Esophagus muscularis mucosa (tissue), 4 donors: ENCODE measurements at regions not wholly inside any gene's neighbourhood (a gene's known extent, or its start where the extent isn't known, plus 50 kb on each side); places are given as distances from the start of the nearest gene placed in this dataset.

Experiments
- DNase-seq: peaks from one replicate; pipeline ENCODE4 v3.0.0-alpha.2; 2017; ENCODE audit errors: extremely low spot score
- H3K27ac ChIP-seq, 4 donors: fragments of 200-600 bp; sonication (generic); replicated peaks in 1 of 4; 1 replicate in 3 of 4; 2 replicates in 1 of 4; pipeline ENCODE4 v1.5.1; 2016 to 2019; ENCODE audit warnings: mild to moderate bottlenecking in 1 of 4
- H3K27me3 ChIP-seq, 4 donors: fragments of 200-600 bp; sonication (generic); one replicate each; pipeline versions ENCODE4 v1.5.1 to v1.6.0; 2016 to 2019
- H3K36me3 ChIP-seq, 4 donors: fragments of 200-600 bp; sonication (generic); one replicate each; pipeline ENCODE4 v1.5.1; 2016 to 2019
- H3K4me1 ChIP-seq, 4 donors: fragments of 200-600 bp; sonication (generic); one replicate each; pipeline ENCODE4 v1.5.1; 2016 to 2019
- H3K4me3 ChIP-seq, 4 donors: fragments of 200-600 bp; sonication (generic); 1 replicate in 2 of 4; 2 replicates in 2 of 4; pipeline ENCODE4 v1.5.1; 2016 to 2019; ENCODE audit warnings: mild to moderate bottlenecking in 4 of 4, moderate library complexity in 1 of 4
- H3K9me3 ChIP-seq, 4 donors: fragments of 200-600 bp; sonication (generic); 1 replicate in 3 of 4; 2 replicates in 1 of 4; pipeline ENCODE4 v1.5.1; 2016 to 2019
- CTCF ChIP-seq, 3 experiments: fragments of 200-600 bp in 2 of 3; fragments of 450-650 bp in 1 of 3; sonication (generic) in 2 of 3; IDR thresholded peaks; one replicate each; pipeline ENCODE4 v1.5.1; 2017 to 2019; ENCODE audit warnings: antibody characterized with exemption in 3 of 3, mild to moderate bottlenecking in 2 of 3, moderate library complexity in 1 of 3
- EP300 ChIP-seq: sonication (generic); formaldehyde crosslinking; IDR thresholded peaks from one replicate; pipeline ENCODE4 v1.6.1; 2017; ENCODE audit warnings: antibody characterized with exemption
- POLR2A ChIP-seq: fragments of 450-650 bp; IDR thresholded peaks from one replicate; pipeline ENCODE4 v1.6.1; 2017; ENCODE audit warnings: antibody characterized with exemption, moderate library complexity, mild to moderate bottlenecking, low read depth
- POLR2AphosphoS5 ChIP-seq, 2 donors: sonication (generic); formaldehyde crosslinking; IDR thresholded peaks; one replicate each; pipeline ENCODE4 v1.6.1; 2017; ENCODE audit warnings: antibody characterized with exemption in 2 of 2
- WGBS: methylation state at CpG from one replicate; pipeline ENCODE4 v1.1.5; 2018; 5-methylcytosine and 5-hydroxymethylcytosine counted together
- intact Hi-C: fragments of 100-400 bp; cut with DNase I; formaldehyde crosslinking; loops from one replicate; pipeline ENCODE4 v1.15.1; 2023

- H3K4me1 ChIP-seq, result no peaks in the 10 kb centered on the region
Measured at GRCh38 chr2:122739732-122740593, 984.5 kb downstream of the TSN start.

GRCh38 chr2:122740594-122740948 lies 985.1 kb downstream of the TSN start:
- H3K36me3 ChIP-seq, result no peaks in the 10 kb centered on the region
- H3K4me3 ChIP-seq, result no peak overlapping the region
- intact Hi-C loops, result no loop called here
- no peak for TF ChIP-seq POLR2AphosphoS5 (IDR thresholded peaks at IDR 0.05)
- TF ChIP-seq POLR2A, result no peak
- no peak for TF ChIP-seq CTCF (IDR thresholded peaks at IDR 0.05)
- TF ChIP-seq EP300, result no peak
- H3K27me3 ChIP-seq, result no peaks in the 10 kb centered on the region
- H3K27ac ChIP-seq, result no peak overlapping the region
- H3K9me3 ChIP-seq, result no peaks in the 10 kb centered on the region
- no peak for DNase-seq
- H3K4me1 ChIP-seq, result no peaks in the 10 kb centered on the region
- WGBS, result 97% methylated on average over 1 of the region's 1 CpG

More at GRCh38 chr2:122739732-122740593, 984.5 kb downstream of the TSN start:
- WGBS, result 83% methylated on average over 5 of the region's 5 CpGs
- H3K27ac ChIP-seq, result no peak overlapping the region
- TF ChIP-seq POLR2AphosphoS5 (IDR thresholded peaks at IDR 0.05) (no peak), POLR2A (no peak), CTCF (IDR thresholded peaks at IDR 0.05) (no peak), EP300 (no peak)
- DNase-seq, result no peak
- H3K36me3 ChIP-seq, result no peaks in the 10 kb centered on the region
- H3K27me3 ChIP-seq, result no peaks in the 10 kb centered on the region
- no peaks in the 10 kb centered on the region for H3K9me3 ChIP-seq
- no peak overlapping the region for H3K4me3 ChIP-seq
- intact Hi-C loops, result no loop called here

GRCh38 chr2:122741403-122741802 lies 986.0 kb downstream of the TSN start:
- Histone ChIP-seq H3K27me3 (no peaks in the 10 kb centered on the region), H3K4me3 (no peak overlapping the region), H3K4me1 (no peaks in the 10 kb centered on the region), H3K36me3 (no peaks in the 10 kb centered on the region), H3K9me3 (no peaks in the 10 kb centered on the region), H3K27ac (no peak overlapping the region)
- no peak for DNase-seq
- 80% methylated on average over 1 of the region's 1 CpG for WGBS
- no peak for TF ChIP-seq POLR2A
- TF ChIP-seq POLR2AphosphoS5 (IDR thresholded peaks at IDR 0.05), result no peak
- no peak for TF ChIP-seq EP300
- TF ChIP-seq CTCF (IDR thresholded peaks at IDR 0.05), result no peak
- intact Hi-C loops, result no loop called here

GRCh38 chr2:122743021-122743675 lies 987.7 kb downstream of the TSN start:
- no peaks in the 10 kb centered on the region for H3K36me3 ChIP-seq
- WGBS, result 93% methylated on average over 2 of the region's 2 CpGs
- TF ChIP-seq CTCF (IDR thresholded peaks at IDR 0.05) (no peak), POLR2A (no peak), POLR2AphosphoS5 (IDR thresholded peaks at IDR 0.05) (no peak), EP300 (no peak)
- no peak overlapping the region for H3K27ac ChIP-seq
- H3K27me3 ChIP-seq, result no peaks in the 10 kb centered on the region
- H3K9me3 ChIP-seq, result no peaks in the 10 kb centered on the region
- no peaks in the 10 kb centered on the region for H3K4me1 ChIP-seq
- no peak for DNase-seq
- H3K4me3 ChIP-seq, result no peak overlapping the region
- intact Hi-C loops, result no loop called here
